GM19452 (cell line): ENCODE measurements at regions not wholly inside any gene's neighbourhood (a gene's known extent, or its start where the extent isn't known, plus 50 kb on each side); places are given as distances from the start of the nearest gene placed in this dataset.
"Not testable (repeated sequence)": the region's sequence is repeated elsewhere in the genome, so short reads cannot be mapped to it uniquely, and the experiment has no call there.

Source experiments
- ATAC-seq: cut with Tn5 transposase; IDR thresholded peaks from one replicate; pipeline ENCODE4 v1.9.1; 2021; ENCODE audit not compliant: unreplicated experiment

GRCh38 chr22:48483764-48484528, 1343.7 kb downstream of the BRD1 start:
- ATAC-seq: no peak

GRCh38 chr22:48482771-48483170, 1344.9 kb downstream of the BRD1 start:
- ATAC-seq: no peak

GRCh38 chr22:48482198-48482597, 1345.5 kb downstream of the BRD1 start:
- ATAC-seq: not testable (repeated sequence)

- no peak for ATAC-seq
Observed at GRCh38 chr22:48481748-48482147, 1345.9 kb downstream of the BRD1 start.

GRCh38 chr22:48478529-48479265, 1349.0 kb downstream of the BRD1 start:
- no peak for ATAC-seq

- no peak for ATAC-seq
Observed at GRCh38 chr22:48478124-48478523, 1349.5 kb downstream of the BRD1 start.

- ATAC-seq: no peak
Observed at GRCh38 chr22:48477031-48477721, 1350.5 kb downstream of the BRD1 start.

GRCh38 chr22:48476577-48476976, 1351.1 kb downstream of the BRD1 start:
- ATAC-seq: no peak

- no peak for ATAC-seq
Observed at GRCh38 chr22:48475661-48476345, 1351.9 kb downstream of the BRD1 start.

GRCh38 chr22:48474881-48475280, 1352.8 kb downstream of the BRD1 start:
- no peak for ATAC-seq

GRCh38 chr22:48473202-48473601, 1354.5 kb downstream of the BRD1 start:
- no peak for ATAC-seq

GRCh38 chr22:48464246-48464645, 1363.4 kb downstream of the BRD1 start:
- no peak for ATAC-seq

GRCh38 chr22:48459859-48460823, 1367.5 kb downstream of the BRD1 start:
- no peak for ATAC-seq

GRCh38 chr22:48459259-48459658, 1368.4 kb downstream of the BRD1 start:
- no peak for ATAC-seq

- ATAC-seq: no peak
Observed at GRCh38 chr22:48456449-48456848, 1371.2 kb downstream of the BRD1 start.

- no peak for ATAC-seq
Observed at GRCh38 chr22:48453751-48454485, 1373.8 kb downstream of the BRD1 start.

GRCh38 chr22:48453171-48453570, 1374.5 kb downstream of the BRD1 start:
- ATAC-seq: no peak

- ATAC-seq: no peak
Observed at GRCh38 chr22:48452766-48453165, 1374.9 kb downstream of the BRD1 start.

GRCh38 chr22:48451891-48452290, 1375.8 kb downstream of the BRD1 start:
- ATAC-seq: no peak
